Mucosa of rectum (tissue), 2 donors: ENCODE measurements at regions not wholly inside any gene's neighbourhood (a gene's known extent, or its start where the extent isn't known, plus 50 kb on each side); places are given as distances from the start of the nearest gene placed in this dataset.
"Not testable (repeated sequence)": the region's sequence is repeated elsewhere in the genome, so short reads cannot be mapped to it uniquely, and the experiment has no call there.

Source experiments
- H3K27ac ChIP-seq, 2 donors: one replicate each; pipeline ENCODE4 v1.7.0; 2013; ENCODE audit warnings: inconsistent platforms in 2 of 2, low read depth in 2 of 2, low read length in 2 of 2
- H3K27me3 ChIP-seq, 2 donors: one replicate each; pipeline ENCODE4 v1.7.0; 2013; ENCODE audit warnings: low read length in 2 of 2; ENCODE audit not compliant: control insufficient read depth in 2 of 2, insufficient read depth in 2 of 2
- H3K36me3 ChIP-seq, 2 donors: one replicate each; pipeline ENCODE4 v1.7.0; 2013; ENCODE audit warnings: low read length in 2 of 2; ENCODE audit not compliant: control insufficient read depth in 2 of 2, insufficient read depth in 2 of 2
- H3K4me1 ChIP-seq, 2 donors: one replicate each; pipeline ENCODE4 v1.7.0; 2013; ENCODE audit warnings: low read length in 2 of 2, mild to moderate bottlenecking in 1 of 2; ENCODE audit not compliant: control insufficient read depth in 2 of 2, insufficient read depth in 2 of 2
- H3K4me3 ChIP-seq, 2 donors: one replicate each; pipeline ENCODE4 v1.7.0; 2013; ENCODE audit warnings: low read length in 2 of 2
- H3K9ac ChIP-seq, 2 donors: one replicate each; pipeline ENCODE4 v1.7.0; 2013; ENCODE audit warnings: low read length in 2 of 2, low read depth in 1 of 2, mild to moderate bottlenecking in 1 of 2
- H3K9me3 ChIP-seq, 2 donors: one replicate each; pipeline ENCODE4 v1.7.0; 2013; ENCODE audit warnings: low read length in 2 of 2; ENCODE audit not compliant: control insufficient read depth in 2 of 2
- donor health status: healthy.
- donor health status: Normal muscosa, but diverticular disease.

DNA sequence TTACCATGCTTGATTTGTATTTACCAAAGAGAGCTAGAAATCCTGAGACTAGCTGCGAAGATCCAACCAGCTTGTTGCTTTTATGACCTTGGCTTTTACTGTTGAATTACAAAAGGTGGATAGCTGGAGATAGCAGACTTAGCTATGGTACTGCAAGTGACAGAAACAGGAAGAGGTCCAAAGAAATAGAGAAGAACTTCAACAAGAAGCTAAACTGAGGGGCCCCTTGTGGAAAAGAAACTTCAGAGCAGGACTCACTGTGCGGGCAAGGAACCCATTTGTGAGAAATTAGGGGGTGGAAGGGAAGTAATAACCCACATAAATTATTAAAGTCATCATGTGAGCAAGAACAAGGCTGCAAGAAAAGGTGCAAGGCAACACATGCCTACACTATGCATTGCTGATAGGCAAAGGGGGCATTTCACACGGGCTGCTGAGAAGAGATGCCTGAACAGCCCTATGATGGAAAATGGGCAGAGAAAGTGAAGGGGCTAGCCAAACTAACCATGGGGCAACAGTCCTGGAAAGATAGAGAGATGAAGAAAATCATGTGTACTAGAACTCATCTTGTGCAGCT, 116.6 kb upstream of the PRDX6 start:
- Histone ChIP-seq H3K9me3 (no peaks in the 10 kb centered on the region), H3K9ac (no peak overlapping the region), H3K27ac (no peak overlapping the region), H3K36me3 (no peaks in the 10 kb centered on the region), H3K4me3 (no peak overlapping the region), H3K4me1 (no peaks in the 10 kb centered on the region), H3K27me3 (no peaks in the 10 kb centered on the region)

DNA sequence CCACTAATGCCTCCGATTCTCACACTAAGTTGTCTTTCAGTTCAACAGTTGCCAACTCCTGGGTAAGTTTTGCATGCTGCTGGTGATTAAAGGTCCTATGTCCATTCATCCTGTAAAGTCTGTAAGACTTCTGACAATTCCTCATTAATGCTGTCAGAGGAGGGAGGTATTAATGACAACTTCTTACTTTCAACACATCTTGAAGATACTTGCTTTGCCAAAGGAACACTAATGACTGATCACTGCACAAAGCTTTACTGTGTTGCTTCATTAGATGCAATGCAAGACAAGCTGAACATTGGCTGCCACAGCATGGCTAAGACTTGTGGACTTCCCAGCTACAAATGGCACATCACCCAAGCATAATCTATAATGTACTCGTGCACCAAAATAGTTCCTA, 114.6 kb upstream of the PRDX6 start:
- Histone ChIP-seq H3K4me3 (no peak overlapping the region), H3K9ac (no peak overlapping the region), H3K4me1 (no peaks in the 10 kb centered on the region), H3K27ac (no peak overlapping the region), H3K27me3 (no peaks in the 10 kb centered on the region), H3K36me3 (no peaks in the 10 kb centered on the region), H3K9me3 (no peaks in the 10 kb centered on the region)

DNA sequence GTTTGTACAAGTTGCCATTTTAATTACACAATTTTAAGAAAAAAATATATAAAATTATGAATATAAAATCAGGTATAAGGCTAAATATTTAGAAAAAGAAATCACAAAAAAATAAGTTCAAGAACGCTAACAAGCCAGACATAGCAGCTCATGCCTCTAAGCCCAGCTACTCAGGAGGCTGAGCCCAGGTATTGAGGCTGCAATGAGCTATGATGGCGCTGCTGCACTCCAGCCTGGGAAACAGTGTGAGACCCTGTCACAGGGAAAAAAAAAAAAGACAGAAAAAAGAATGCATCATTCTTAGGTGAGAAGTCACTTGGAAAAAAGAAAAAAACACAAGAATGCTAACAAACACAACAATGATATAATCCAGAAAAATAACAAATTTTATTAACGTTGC, 112.3 kb upstream of the PRDX6 start:
- no peaks in the 10 kb centered on the region for H3K9me3 ChIP-seq
- H3K4me3 ChIP-seq, result no peak overlapping the region
- H3K27ac ChIP-seq, result no peak overlapping the region
- H3K36me3 ChIP-seq, result no peaks in the 10 kb centered on the region
- H3K27me3 ChIP-seq, result no peaks in the 10 kb centered on the region
- H3K4me1 ChIP-seq, result no peaks in the 10 kb centered on the region
- no peak overlapping the region for H3K9ac ChIP-seq

DNA sequence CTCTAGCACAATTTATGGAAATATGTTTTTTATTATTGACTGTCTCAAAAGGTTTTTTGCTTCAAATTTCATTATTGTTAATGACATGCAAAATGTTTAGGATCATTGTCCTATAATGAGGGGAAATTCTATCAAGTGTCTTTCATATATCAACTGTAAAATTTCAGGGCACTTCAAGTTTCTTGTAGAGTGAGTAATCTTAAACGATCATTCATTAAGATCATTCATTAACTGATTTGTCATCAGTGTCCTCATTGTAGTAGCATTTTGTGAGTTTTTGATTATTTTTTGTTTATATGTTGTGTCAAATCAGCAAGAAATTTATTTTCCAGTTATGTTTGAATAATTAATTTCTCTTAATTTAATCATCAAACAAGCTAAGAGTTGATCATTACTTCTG, 111.8 kb upstream of the PRDX6 start:
- Histone ChIP-seq H3K36me3 (no peaks in the 10 kb centered on the region), H3K4me3 (no peak overlapping the region), H3K9me3 (no peaks in the 10 kb centered on the region), H3K4me1 (no peaks in the 10 kb centered on the region), H3K27me3 (no peaks in the 10 kb centered on the region), H3K27ac (no peak overlapping the region), H3K9ac (no peak overlapping the region)

DNA sequence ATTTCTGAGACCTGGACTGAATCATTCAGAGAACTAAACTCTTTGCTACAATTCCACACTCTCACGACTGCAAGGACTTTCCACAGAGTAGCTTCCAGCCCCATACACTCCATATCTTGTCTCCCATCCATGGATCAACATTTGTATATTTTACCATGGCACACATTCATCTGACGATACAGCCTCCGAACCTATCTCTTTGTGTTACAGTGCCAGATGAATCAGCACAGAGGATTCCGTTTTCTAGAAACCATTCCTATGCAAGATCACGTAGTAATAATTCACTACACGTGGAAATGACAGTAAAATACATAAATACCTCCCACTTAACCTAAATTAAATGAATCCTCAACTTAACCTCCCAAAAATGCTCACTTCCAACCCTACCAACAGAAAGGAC, 110.0 kb upstream of the PRDX6 start:
- no peak overlapping the region for H3K9ac ChIP-seq
- H3K9me3 ChIP-seq, result no peaks in the 10 kb centered on the region
- no peak overlapping the region for H3K27ac ChIP-seq
- H3K4me1 ChIP-seq, result no peaks in the 10 kb centered on the region
- no peaks in the 10 kb centered on the region for H3K36me3 ChIP-seq
- no peak overlapping the region for H3K4me3 ChIP-seq
- H3K27me3 ChIP-seq, result no peaks in the 10 kb centered on the region

DNA sequence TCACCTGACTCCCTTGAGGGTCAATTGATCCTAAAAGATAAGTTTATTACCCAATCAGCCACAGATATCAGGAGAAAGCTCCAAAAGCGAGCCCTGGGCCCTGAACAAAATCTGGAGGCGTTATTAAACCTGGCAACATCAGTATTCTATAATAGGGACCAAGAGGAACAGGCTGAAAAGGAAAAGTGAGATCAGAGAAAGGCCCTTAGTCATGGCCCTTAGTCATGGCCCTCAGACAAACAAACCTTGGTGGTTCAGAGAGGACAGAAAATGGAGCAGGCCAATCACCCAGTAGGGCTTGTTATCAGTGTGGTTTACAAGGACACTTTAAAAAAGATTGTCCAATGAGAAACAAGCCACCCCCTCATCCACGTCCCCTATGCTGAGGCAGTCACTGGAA, 106.5 kb upstream of the PRDX6 start:
- not testable (repeated sequence) for H3K27me3 ChIP-seq, H3K36me3 ChIP-seq, H3K27ac ChIP-seq, H3K4me1 ChIP-seq, H3K4me3 ChIP-seq, H3K9ac ChIP-seq, H3K9me3 ChIP-seq

DNA sequence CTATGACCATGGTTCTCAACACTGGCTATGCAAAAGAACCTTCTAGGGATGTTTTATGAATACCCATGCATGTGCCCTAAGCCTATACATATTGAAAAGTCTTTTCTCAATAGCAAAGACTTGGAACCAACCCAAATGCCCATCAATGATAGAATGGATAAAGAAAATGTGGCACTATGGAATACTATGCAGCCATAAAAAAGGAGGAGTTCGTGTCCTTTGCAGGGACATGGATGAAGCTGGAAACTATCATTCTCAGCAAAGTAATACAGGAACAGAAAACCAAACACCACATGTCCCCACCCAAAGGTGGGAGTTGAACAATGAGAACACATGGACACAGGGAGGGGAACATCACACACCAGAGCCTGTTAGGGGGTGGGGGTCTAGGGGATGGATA, 101.1 kb upstream of the PRDX6 start:
- not testable (repeated sequence) for H3K27me3 ChIP-seq, H3K4me1 ChIP-seq, H3K9me3 ChIP-seq, H3K4me3 ChIP-seq, H3K27ac ChIP-seq, H3K9ac ChIP-seq, H3K36me3 ChIP-seq

DNA sequence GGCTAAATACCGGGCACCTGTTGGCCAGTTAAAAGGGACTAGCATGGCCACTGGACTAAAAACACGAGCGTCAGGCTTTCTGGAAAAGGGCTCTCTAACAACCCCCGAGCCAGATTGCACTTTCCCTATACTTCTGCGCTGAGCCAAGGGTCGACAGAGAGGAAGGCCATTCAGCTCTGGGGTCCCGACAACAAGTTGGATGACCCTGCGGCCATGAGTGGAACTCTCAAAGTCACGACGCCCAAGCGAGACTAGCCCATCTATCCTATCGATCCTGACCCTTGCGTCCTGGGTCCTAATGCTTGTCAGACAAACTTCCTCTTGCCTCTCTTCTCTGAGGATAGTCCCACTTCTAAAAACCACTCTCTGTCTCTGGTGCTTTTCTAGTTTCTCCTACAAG, 99.9 kb upstream of the PRDX6 start:
- Histone ChIP-seq H3K9ac (no peak overlapping the region), H3K4me1 (no peaks in the 10 kb centered on the region)

DNA sequence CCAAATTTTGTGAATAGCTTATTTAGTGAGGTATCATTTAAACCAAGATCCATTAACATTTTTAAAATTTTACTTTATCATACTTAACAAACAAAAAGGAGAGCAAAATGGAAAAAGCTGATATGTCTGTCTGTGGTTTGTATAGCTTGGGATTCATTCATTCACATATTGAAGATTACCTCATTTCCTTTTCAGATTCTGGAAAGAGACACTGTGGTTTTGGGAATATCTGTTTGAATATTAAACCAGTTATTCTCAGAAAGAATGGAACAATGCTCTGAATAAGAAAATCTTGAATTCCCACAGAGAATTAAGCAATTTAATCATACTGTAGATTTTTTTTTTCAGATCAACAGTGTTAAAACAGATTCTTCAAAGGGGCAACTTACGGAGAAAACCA, 93.8 kb upstream of the PRDX6 start:
- H3K9ac ChIP-seq, result no peak overlapping the region
- H3K4me1 ChIP-seq, result no peaks in the 10 kb centered on the region
- no peaks in the 10 kb centered on the region for H3K27me3 ChIP-seq
- no peaks in the 10 kb centered on the region for H3K36me3 ChIP-seq
- no peak overlapping the region for H3K4me3 ChIP-seq
- no peaks in the 10 kb centered on the region for H3K9me3 ChIP-seq
- no peak overlapping the region for H3K27ac ChIP-seq

More for the DNA sequence above, 99.9 kb upstream of the PRDX6 start:
- no peaks in the 10 kb centered on the region for H3K9me3 ChIP-seq
- H3K27me3 ChIP-seq, result no peaks in the 10 kb centered on the region
- H3K4me3 ChIP-seq, result no peak overlapping the region
- no peak overlapping the region for H3K27ac ChIP-seq
- H3K36me3 ChIP-seq, result no peaks in the 10 kb centered on the region

DNA sequence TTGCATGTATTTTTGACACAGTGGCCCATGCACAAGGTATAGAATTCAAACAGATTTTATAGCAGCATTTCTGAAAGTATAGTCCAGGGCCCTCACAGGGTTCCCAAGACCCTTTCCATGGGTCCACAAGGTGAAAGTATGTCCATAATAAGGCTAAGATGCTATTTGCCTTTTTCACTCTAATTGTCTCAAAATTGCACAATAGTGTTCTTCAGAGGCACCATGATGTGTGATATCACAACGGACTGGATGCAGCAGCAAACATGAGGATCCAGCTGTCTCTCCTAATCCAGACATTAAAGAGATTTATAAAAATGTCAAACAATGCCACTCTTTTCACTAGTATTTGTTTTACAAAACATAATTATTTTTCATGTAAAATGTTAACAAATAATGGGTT, 88.8 kb upstream of the PRDX6 start:
- H3K9ac ChIP-seq, result no peak overlapping the region
- no peaks in the 10 kb centered on the region for H3K36me3 ChIP-seq
- no peaks in the 10 kb centered on the region for H3K9me3 ChIP-seq
- H3K27me3 ChIP-seq, result no peaks in the 10 kb centered on the region
- no peak overlapping the region for H3K4me3 ChIP-seq
- no peak overlapping the region for H3K27ac ChIP-seq
- H3K4me1 ChIP-seq, result no peaks in the 10 kb centered on the region
